Natural killer cell treated with Interleukin-12 subunit alpha and Interleukin-12 subunit beta and Interleukin-15 and Interleukin-18, amount 100 ng/mL, for 72 hours (primary cell): ENCODE measurements at regions not wholly inside any gene's neighbourhood (a gene's known extent, or its start where the extent isn't known, plus 50 kb on each side); places are given as distances from the start of the nearest gene placed in this dataset.

ENCODE experiments used
- ATAC-seq, 2 donors: fragments of 150-1000 bp; cut with Tn5 transposase in 1 of 2; sonication (Bioruptor Pico), chemical (Tn5 transposase) in 1 of 2; 2 replicates each; pipeline ENCODE4 v1.10.0; 2021
- DNase-seq: peaks from one replicate; pipeline ENCODE4 v3.0.0; 2022; ENCODE audit warnings: low spot score
- H3K27ac Mint-ChIP-seq, 2 donors: 1 replicate in 1 of 2; 2 replicates in 1 of 2; pipeline ENCODE4 v1.8.0; 2022; ENCODE audit warnings: mixed read lengths in 2 of 2, mild to moderate bottlenecking in 1 of 2, moderate library complexity in 1 of 2
- H3K27me3 Mint-ChIP-seq, 2 donors: 1 replicate in 1 of 2; 2 replicates in 1 of 2; pipeline ENCODE4 v1.8.0; 2022; ENCODE audit warnings: mixed read lengths in 2 of 2
- H3K36me3 Mint-ChIP-seq: one replicate; pipeline ENCODE4 v1.8.0; 2022; ENCODE audit warnings: mixed read lengths
- H3K4me1 Mint-ChIP-seq, 2 donors: 1 replicate in 1 of 2; 2 replicates in 1 of 2; pipeline ENCODE4 v1.8.0; 2022; ENCODE audit warnings: low read depth in 2 of 2, mixed read lengths in 2 of 2, mild to moderate bottlenecking in 1 of 2
- H3K4me3 Mint-ChIP-seq: one replicate; pipeline ENCODE4 v1.8.0; 2022; ENCODE audit warnings: mixed read lengths
- H3K9me3 Mint-ChIP-seq: 2 replicates; pipeline ENCODE4 v1.8.0; 2022; ENCODE audit warnings: mixed read lengths

- H3K27ac Mint-ChIP-seq, result no peak overlapping the region
- H3K36me3 Mint-ChIP-seq, result no peaks in the 10 kb centered on the region
- no peak for DNase-seq
Measured at GRCh38 chr10:107931808-107932207, 767.3 kb upstream of the SORCS1 start.

GRCh38 chr10:107930037-107930436, 765.5 kb upstream of the SORCS1 start:
- Mint-ChIP-seq H3K36me3 (no peaks in the 10 kb centered on the region), H3K4me1 (no peaks in the 10 kb centered on the region), H3K27me3 (no peaks in the 10 kb centered on the region), H3K4me3 (no peak overlapping the region), H3K9me3 (peaks cover 4% of the 10 kb centered on the region), H3K27ac (no peak overlapping the region)
- no peak for DNase-seq
- no peak for ATAC-seq

More at GRCh38 chr10:107931808-107932207, 767.3 kb upstream of the SORCS1 start:
- H3K9me3 Mint-ChIP-seq, result peaks cover 4% of the 10 kb centered on the region
- no peaks in the 10 kb centered on the region for H3K27me3 Mint-ChIP-seq
- no peak overlapping the region for H3K4me3 Mint-ChIP-seq
- ATAC-seq, result no peak
- H3K4me1 Mint-ChIP-seq, result no peaks in the 10 kb centered on the region

- H3K27me3 Mint-ChIP-seq, result no peaks in the 10 kb centered on the region
- peaks cover 5% of the 10 kb centered on the region for H3K36me3 Mint-ChIP-seq
- DNase-seq (no peak), ATAC-seq (no peak)
- H3K9me3 Mint-ChIP-seq, result peaks cover 11% of the 10 kb centered on the region
- no peaks in the 10 kb centered on the region for H3K4me1 Mint-ChIP-seq
- H3K4me3 Mint-ChIP-seq, result no peak overlapping the region
- H3K27ac Mint-ChIP-seq, result no peak overlapping the region
Measured at GRCh38 chr10:107924458-107924857, 760.0 kb upstream of the SORCS1 start.

GRCh38 chr10:107919626-107920235, 755.2 kb upstream of the SORCS1 start:
- Mint-ChIP-seq H3K27ac (no peak overlapping the region), H3K9me3 (peaks cover 19% of the 10 kb centered on the region), H3K4me3 (no peak overlapping the region), H3K36me3 (peaks cover 12% of the 10 kb centered on the region), H3K27me3 (peaks cover 6 to 8% of the 10 kb centered on the region in 2 donors), H3K4me1 (no peaks in the 10 kb centered on the region)
- DNase-seq (no peak), ATAC-seq (no peak)

- ATAC-seq (no peak), DNase-seq (no peak)
- Mint-ChIP-seq H3K27me3 (peaks cover 8 to 9% of the 10 kb centered on the region in 2 donors), H3K27ac (no peak overlapping the region), H3K4me1 (no peaks in the 10 kb centered on the region), H3K36me3 (peaks cover 12% of the 10 kb centered on the region), H3K4me3 (no peak overlapping the region), H3K9me3 (peaks cover 21% of the 10 kb centered on the region)
Measured at GRCh38 chr10:107918171-107918570, 753.7 kb upstream of the SORCS1 start.

GRCh38 chr10:107915215-107915610, 750.7 kb upstream of the SORCS1 start:
- no peak for ATAC-seq
- Mint-ChIP-seq H3K27me3 (peaks cover 8 to 9% of the 10 kb centered on the region in 2 donors), H3K27ac (no peak overlapping the region), H3K36me3 (peaks cover 7% of the 10 kb centered on the region), H3K4me3 (no peak overlapping the region), H3K9me3 (peaks cover 13% of the 10 kb centered on the region), H3K4me1 (no peaks in the 10 kb centered on the region)
- DNase-seq, result no peak

- H3K4me3 Mint-ChIP-seq, result no peak overlapping the region
Measured at GRCh38 chr10:107914450-107915214, 750.1 kb upstream of the SORCS1 start.

GRCh38 chr10:107913317-107914294, 749.1 kb upstream of the SORCS1 start:
- H3K4me1 Mint-ChIP-seq, result no peaks in the 10 kb centered on the region
- no peak overlapping the region for H3K4me3 Mint-ChIP-seq
- peaks cover 8 to 9% of the 10 kb centered on the region in 2 donors for H3K27me3 Mint-ChIP-seq
- peaks cover 7% of the 10 kb centered on the region for H3K36me3 Mint-ChIP-seq
- peaks cover 7% of the 10 kb centered on the region for H3K9me3 Mint-ChIP-seq
- H3K27ac Mint-ChIP-seq, result no peak overlapping the region
- DNase-seq (no peak), ATAC-seq (no peak)

More at GRCh38 chr10:107914450-107915214, 750.1 kb upstream of the SORCS1 start:
- Mint-ChIP-seq H3K4me1 (no peaks in the 10 kb centered on the region), H3K9me3 (peaks cover 12% of the 10 kb centered on the region), H3K27me3 (peaks cover 8 to 9% of the 10 kb centered on the region in 2 donors), H3K36me3 (peaks cover 7% of the 10 kb centered on the region), H3K27ac (no peak overlapping the region)
- DNase-seq, result no peak
- no peak for ATAC-seq

- no peaks in the 10 kb centered on the region for H3K4me1 Mint-ChIP-seq
- no peak overlapping the region for H3K27ac Mint-ChIP-seq
- ATAC-seq (no peak), DNase-seq (no peak)
- no peaks in the 10 kb centered on the region for H3K27me3 Mint-ChIP-seq
- no peaks in the 10 kb centered on the region for H3K36me3 Mint-ChIP-seq
- H3K9me3 Mint-ChIP-seq, result peaks cover 5% of the 10 kb centered on the region
- no peak overlapping the region for H3K4me3 Mint-ChIP-seq
Measured at GRCh38 chr10:107901076-107901475, 736.6 kb upstream of the SORCS1 start.

GRCh38 chr10:107900131-107900530, 735.6 kb upstream of the SORCS1 start:
- Mint-ChIP-seq H3K27me3 (no peaks in the 10 kb centered on the region), H3K4me1 (no peaks in the 10 kb centered on the region), H3K9me3 (peaks cover 5% of the 10 kb centered on the region), H3K36me3 (no peaks in the 10 kb centered on the region), H3K27ac (no peak overlapping the region), H3K4me3 (no peak overlapping the region)
- DNase-seq (no peak), ATAC-seq (no peak)

GRCh38 chr10:107899502-107900062, 735.1 kb upstream of the SORCS1 start:
- Mint-ChIP-seq H3K4me3 (no peak overlapping the region), H3K9me3 (peaks cover 5% of the 10 kb centered on the region), H3K27ac (no peak overlapping the region), H3K4me1 (no peaks in the 10 kb centered on the region), H3K36me3 (no peaks in the 10 kb centered on the region), H3K27me3 (no peaks in the 10 kb centered on the region)
- ATAC-seq (no peak), DNase-seq (no peak)

GRCh38 chr10:107899075-107899474, 734.6 kb upstream of the SORCS1 start:
- Mint-ChIP-seq H3K27ac (no peak overlapping the region), H3K9me3 (peaks cover 5% of the 10 kb centered on the region), H3K4me1 (no peaks in the 10 kb centered on the region), H3K36me3 (no peaks in the 10 kb centered on the region), H3K4me3 (no peak overlapping the region), H3K27me3 (no peaks in the 10 kb centered on the region)
- ATAC-seq (no peak), DNase-seq (no peak)

GRCh38 chr10:107898392-107898791, 733.9 kb upstream of the SORCS1 start:
- no peak overlapping the region for H3K27ac Mint-ChIP-seq
- no peak for ATAC-seq
- H3K9me3 Mint-ChIP-seq, result peaks cover 8% of the 10 kb centered on the region
- H3K27me3 Mint-ChIP-seq, result no peaks in the 10 kb centered on the region
- no peak overlapping the region for H3K4me3 Mint-ChIP-seq
- DNase-seq, result no peak
- H3K4me1 Mint-ChIP-seq, result no peaks in the 10 kb centered on the region
- H3K36me3 Mint-ChIP-seq, result no peaks in the 10 kb centered on the region
